Loucy (cell line): ENCODE measurements at regions not wholly inside any gene's neighbourhood (a gene's known extent, or its start where the extent isn't known, plus 50 kb on each side); places are given as distances from the start of the nearest gene placed in this dataset.

ENCODE experiments used
- CTCF ChIP-seq: fragments of 200-600 bp; sonication (generic); conservative IDR thresholded peaks from 2 replicates; pipeline ENCODE4 v1.5.1; 2014; ENCODE audit warnings: mild to moderate bottlenecking, antibody characterized with exemption, low read length
- EZH2phosphoT487 ChIP-seq: fragments of 200-600 bp; IDR thresholded peaks from 2 replicates; pipeline ENCODE4 v1.6.1; 2018; ENCODE audit warnings: antibody characterized with exemption, mild to moderate bottlenecking, moderate library complexity, borderline replicate concordance

GRCh38 chr2:126766969-126767296, 111.0 kb downstream of the GYPC start:
- TF ChIP-seq CTCF = no peak
- TF ChIP-seq EZH2phosphoT487 = no peak
